Neuronal stem cell (in vitro differentiated cells): ENCODE measurements at regions not wholly inside any gene's neighbourhood (a gene's known extent, or its start where the extent isn't known, plus 50 kb on each side); places are given as distances from the start of the nearest gene placed in this dataset.

Source experiments
- DNase-seq: peaks from one replicate; pipeline ENCODE4 v3.0.0-alpha.2; 2013; ENCODE audit warnings: low spot score
- H2AFZ ChIP-seq: one replicate; pipeline ENCODE4 v1.6.1; 2013; ENCODE audit warnings: mild to moderate bottlenecking, low read length, inconsistent platforms
- H2AK5ac ChIP-seq: 2 replicates; pipeline ENCODE4 v1.6.1; 2013; ENCODE audit warnings: low read depth, mild to moderate bottlenecking, inconsistent platforms, low read length, moderate library complexity, mixed read lengths
- H2BK120ac ChIP-seq: 2 replicates; pipeline ENCODE4 v1.6.1; 2013; ENCODE audit warnings: low read depth, mild to moderate bottlenecking, inconsistent platforms, low read length, moderate library complexity, mixed read lengths
- H2BK12ac ChIP-seq: one replicate; pipeline ENCODE4 v1.6.1; 2013; ENCODE audit warnings: low read length, inconsistent platforms
- H2BK15ac ChIP-seq: 2 replicates; pipeline ENCODE4 v1.6.1; 2013; ENCODE audit warnings: mild to moderate bottlenecking, low read length, inconsistent platforms, mixed read lengths
- H2BK5ac ChIP-seq: one replicate; pipeline ENCODE4 v1.6.1; 2013; ENCODE audit warnings: inconsistent platforms, mild to moderate bottlenecking, low read length, moderate library complexity
- H3K14ac ChIP-seq: one replicate; pipeline ENCODE4 v1.6.1; 2013; ENCODE audit warnings: low read length, inconsistent platforms
- H3K18ac ChIP-seq: 2 replicates; pipeline ENCODE4 v1.6.1; 2013; ENCODE audit warnings: low read length, inconsistent platforms
- H3K23ac ChIP-seq: 2 replicates; pipeline ENCODE4 v1.6.1; 2013; ENCODE audit warnings: low read depth, mild to moderate bottlenecking, mixed read lengths, low read length, inconsistent platforms; ENCODE audit not compliant: poor library complexity
- H3K27ac ChIP-seq: replicated peaks from 3 replicates; pipeline ENCODE4 v1.5.1; 2013; ENCODE audit warnings: low read length, inconsistent platforms
- H3K27me3 ChIP-seq, 3 experiments: 2 replicates each; pipeline ENCODE4 v1.6.1; 2013; ENCODE audit warnings: low read length in 3 of 3, mild to moderate bottlenecking in 2 of 3, inconsistent platforms in 1 of 3, low read depth in 1 of 3, mixed read lengths in 1 of 3, moderate library complexity in 1 of 3; ENCODE audit not compliant: control insufficient read depth in 3 of 3, insufficient read depth in 3 of 3
- H3K36me3 ChIP-seq, 2 donors: replicated peaks in 1 of 2; 2 replicates each; pipeline ENCODE4 v1.6.1; 2013; ENCODE audit warnings: low read length in 2 of 2; ENCODE audit not compliant: control insufficient read depth in 2 of 2, insufficient read depth in 2 of 2
- H3K4ac ChIP-seq: 2 replicates; pipeline ENCODE4 v1.6.1; 2013; ENCODE audit warnings: inconsistent platforms, mild to moderate bottlenecking, low read length, moderate library complexity
- H3K4me1 ChIP-seq, 2 donors: 1 replicate in 1 of 2; 2 replicates in 1 of 2; pipeline ENCODE4 v1.6.1; 2013; ENCODE audit warnings: low read length in 2 of 2, low read depth in 1 of 2; ENCODE audit not compliant: control insufficient read depth in 2 of 2, insufficient read depth in 1 of 2
- H3K4me2 ChIP-seq: one replicate; pipeline ENCODE4 v1.6.1; 2013; ENCODE audit warnings: mild to moderate bottlenecking, low read length, inconsistent platforms; ENCODE audit not compliant: insufficient read depth, poor library complexity, severe bottlenecking
- H3K4me3 ChIP-seq, 2 donors: 2 replicates each; pipeline ENCODE4 v1.5.1; 2013; ENCODE audit warnings: low read length in 2 of 2, mild to moderate bottlenecking in 2 of 2, inconsistent platforms in 1 of 2, moderate library complexity in 1 of 2
- H3K79me1 ChIP-seq: one replicate; pipeline ENCODE4 v1.6.1; 2013; ENCODE audit warnings: low read depth, mild to moderate bottlenecking, inconsistent platforms, low read length, moderate library complexity
- H3K9ac ChIP-seq: one replicate; pipeline ENCODE4 v1.6.1; 2013; ENCODE audit warnings: mild to moderate bottlenecking, low read depth, low read length, inconsistent platforms; ENCODE audit not compliant: poor library complexity
- H3K9me3 ChIP-seq, 2 donors: replicated peaks in 1 of 2; 2 replicates each; pipeline versions ENCODE3 to v1.6.1; 2013; ENCODE audit warnings: low read length in 2 of 2, mild to moderate bottlenecking in 2 of 2, inconsistent platforms in 1 of 2, low read depth in 1 of 2, mixed read lengths in 1 of 2, moderate library complexity in 1 of 2; ENCODE audit not compliant: control insufficient read depth in 2 of 2, insufficient read depth in 1 of 2
- H4K8ac ChIP-seq: one replicate; pipeline ENCODE4 v1.6.1; 2013; ENCODE audit warnings: low read depth, mild to moderate bottlenecking, inconsistent platforms, low read length, moderate library complexity
- H4K91ac ChIP-seq: one replicate; pipeline ENCODE4 v1.6.1; 2013; ENCODE audit warnings: low read length, low read depth, mild to moderate bottlenecking, inconsistent platforms; ENCODE audit not compliant: poor library complexity
- WGBS, 2 donors: extraction: QIAGEN DNeasy Blood & Tissue Kit; methylation state at CpG; one replicate each; pipeline ENCODE4 v1.1.7; 2013; ENCODE audit warnings: missing lambda C conversion rate in 2 of 2, mixed read lengths in 1 of 2; ENCODE audit not compliant: insufficient read length in 2 of 2, insufficient replicate concordance in 1 of 2; ENCODE audit errors: extremely low coverage in 2 of 2; 5-methylcytosine and 5-hydroxymethylcytosine counted together

GRCh38 chr1:68624233-68624632 lies 127.4 kb upstream of the DEPDC1 start:
- H2AK5ac ChIP-seq: no peak overlapping the region
- H4K8ac ChIP-seq: no peak overlapping the region
- H3K23ac ChIP-seq: no peak overlapping the region
- H2BK15ac ChIP-seq: no peak overlapping the region
- no peak overlapping the region for H2BK5ac ChIP-seq
- no peak overlapping the region for H2BK120ac ChIP-seq
- H4K91ac ChIP-seq: no peak overlapping the region
- H3K27me3 ChIP-seq: no peaks in the 10 kb centered on the region
- H3K4me1 ChIP-seq: peaks cover 2 to 11% of the 10 kb centered on the region in 2 donors
- no peak overlapping the region for H3K4ac ChIP-seq
- DNase-seq: no peak
- H3K4me2 ChIP-seq: no peak overlapping the region
- no peak overlapping the region for H3K18ac ChIP-seq
- peaks cover 8 to 21% of the 10 kb centered on the region in 2 donors for H3K9me3 ChIP-seq
- H3K79me1 ChIP-seq: no peaks in the 10 kb centered on the region
- H3K9ac ChIP-seq: no peak overlapping the region
- H3K14ac ChIP-seq: no peak overlapping the region
- H3K27ac ChIP-seq: no peak overlapping the region
- H2AFZ ChIP-seq: no peak overlapping the region
- H3K36me3 ChIP-seq: no peaks in the 10 kb centered on the region
- no CpG with 5 or more reads among the region's 3 CpGs for WGBS, 2 donors
- H3K4me3 ChIP-seq: no peak overlapping the region
- H2BK12ac ChIP-seq: no peak overlapping the region

GRCh38 chr1:68625624-68626023 lies 128.7 kb upstream of the DEPDC1 start:
- peaks cover 2 to 11% of the 10 kb centered on the region in 2 donors for H3K4me1 ChIP-seq
- peaks cover 3 to 8% of the 10 kb centered on the region in 2 donors for H3K9me3 ChIP-seq
- H4K91ac ChIP-seq: no peak overlapping the region
- H2BK15ac ChIP-seq: no peak overlapping the region
- WGBS, 2 donors: no CpG with 5 or more reads among the region's 1 CpG
- no peak overlapping the region for H2BK5ac ChIP-seq
- no peaks in the 10 kb centered on the region for H3K79me1 ChIP-seq
- H3K4me2 ChIP-seq: no peak overlapping the region
- no peak overlapping the region for H2AK5ac ChIP-seq
- no peaks in the 10 kb centered on the region for H3K27me3 ChIP-seq
- H3K27ac ChIP-seq: no peak overlapping the region
- H3K14ac ChIP-seq: no peak overlapping the region
- H2BK12ac ChIP-seq: no peak overlapping the region
- H3K9ac ChIP-seq: no peak overlapping the region
- H3K18ac ChIP-seq: no peak overlapping the region
- H3K4ac ChIP-seq: no peak overlapping the region
- H3K36me3 ChIP-seq: no peaks in the 10 kb centered on the region
- H2BK120ac ChIP-seq: no peak overlapping the region
- H2AFZ ChIP-seq: no peak overlapping the region
- H4K8ac ChIP-seq: no peak overlapping the region
- H3K4me3 ChIP-seq: no peak overlapping the region
- no peak overlapping the region for H3K23ac ChIP-seq
- DNase-seq: no peak

GRCh38 chr1:68633141-68633919 lies 136.4 kb upstream of the DEPDC1 start:
- Histone ChIP-seq H3K18ac (no peak overlapping the region), H3K27ac (no peak overlapping the region), H3K4me1 (peaks cover 0 to 7% of the 10 kb centered on the region in 2 donors), H3K23ac (no peak overlapping the region), H2BK120ac (no peak overlapping the region), H3K79me1 (no peaks in the 10 kb centered on the region), H2AK5ac (no peak overlapping the region), H3K4me3 (no peak overlapping the region), H4K8ac (no peak overlapping the region), H3K27me3 (no peaks in the 10 kb centered on the region), H3K4me2 (no peak overlapping the region), H3K36me3 (no peaks in the 10 kb centered on the region), H3K9ac (no peak overlapping the region), H3K14ac (no peak overlapping the region), H2AFZ (peak overlapping the region; percentile 87), H3K4ac (no peak overlapping the region), H2BK15ac (no peak overlapping the region), H2BK12ac (no peak overlapping the region), H4K91ac (no peak overlapping the region), H2BK5ac (no peak overlapping the region), H3K9me3 (no peaks in the 10 kb centered on the region)
- WGBS, 2 donors: no CpG with 5 or more reads among the region's 4 CpGs
- DNase-seq: no peak

GRCh38 chr1:68644504-68644903 lies 147.6 kb upstream of the DEPDC1 start:
- Histone ChIP-seq H3K4me1 (no peaks in the 10 kb centered on the region), H3K18ac (no peak overlapping the region), H3K9me3 (no peaks in the 10 kb centered on the region), H3K79me1 (no peaks in the 10 kb centered on the region), H3K4ac (no peak overlapping the region), H2AK5ac (no peak overlapping the region), H2BK5ac (no peak overlapping the region), H4K91ac (no peak overlapping the region), H3K9ac (no peak overlapping the region), H2AFZ (no peak overlapping the region), H3K27me3 (peaks cover 0 to 3% (median 0%) of the 10 kb centered on the region in 3 experiments), H3K23ac (no peak overlapping the region), H3K27ac (no peak overlapping the region), H4K8ac (no peak overlapping the region), H3K4me3 (no peak overlapping the region), H3K36me3 (no peaks in the 10 kb centered on the region), H3K14ac (no peak overlapping the region), H3K4me2 (no peak overlapping the region), H2BK15ac (no peak overlapping the region), H2BK12ac (no peak overlapping the region), H2BK120ac (no peak overlapping the region)
- no peak for DNase-seq
